NCI-H526 treated with DMSO at 0.1 percent for 48 hours (cell line): ENCODE measurements at regions not wholly inside any gene's neighbourhood (a gene's known extent, or its start where the extent isn't known, plus 50 kb on each side); places are given as distances from the start of the nearest gene placed in this dataset.
"Not testable (repeated sequence)": the region's sequence is repeated elsewhere in the genome, so short reads cannot be mapped to it uniquely, and the experiment has no call there.

Experiments used
- DNase-seq: peaks from one replicate; lab custom pipeline; 2025; lab: John Stamatoyannopoulos, UW

- no peak for DNase-seq
These were observed 670.0 kb upstream of the AMOT start for GRCh38 chrX:113510586-113510985.

GRCh38 chrX:113492895-113493294 lies 652.3 kb upstream of the AMOT start:
- DNase-seq: no peak

GRCh38 chrX:113473418-113473817 lies 632.8 kb upstream of the AMOT start:
- DNase-seq: no peak

GRCh38 chrX:113473015-113473414 lies 632.4 kb upstream of the AMOT start:
- not testable (repeated sequence) for DNase-seq

- no peak for DNase-seq
These were observed 629.5 kb upstream of the AMOT start for GRCh38 chrX:113470166-113470565.

GRCh38 chrX:113457719-113458118 lies 617.1 kb upstream of the AMOT start:
- no peak for DNase-seq

GRCh38 chrX:113455582-113455981 lies 615.0 kb upstream of the AMOT start:
- DNase-seq: no peak

- no peak for DNase-seq
These were observed 588.4 kb upstream of the AMOT start for GRCh38 chrX:113429011-113429410.

- DNase-seq: no peak
These were observed 581.7 kb upstream of the AMOT start for GRCh38 chrX:113422323-113422722.

GRCh38 chrX:113421432-113421831 lies 580.8 kb upstream of the AMOT start:
- DNase-seq: no peak

GRCh38 chrX:113412106-113412505 lies 571.5 kb upstream of the AMOT start:
- DNase-seq: no peak

GRCh38 chrX:113408843-113409242 lies 568.2 kb upstream of the AMOT start:
- DNase-seq: no peak

GRCh38 chrX:113400193-113400704 lies 559.6 kb upstream of the AMOT start:
- DNase-seq: no peak

- DNase-seq: no peak
These were observed 559.0 kb upstream of the AMOT start for GRCh38 chrX:113399506-113400192.

- DNase-seq: no peak
These were observed 551.7 kb upstream of the AMOT start for GRCh38 chrX:113392355-113392754.

GRCh38 chrX:113391875-113392274 lies 551.2 kb upstream of the AMOT start:
- no peak for DNase-seq

- DNase-seq: no peak
These were observed 549.9 kb upstream of the AMOT start for GRCh38 chrX:113390531-113390930.

GRCh38 chrX:113389846-113390245 lies 549.2 kb upstream of the AMOT start:
- no peak for DNase-seq

GRCh38 chrX:113384628-113385027 lies 544.0 kb upstream of the AMOT start:
- no peak for DNase-seq

GRCh38 chrX:113373421-113373820 lies 532.8 kb upstream of the AMOT start:
- DNase-seq: not testable (repeated sequence)

GRCh38 chrX:113370006-113370405 lies 529.4 kb upstream of the AMOT start:
- no peak for DNase-seq

- no peak for DNase-seq
These were observed 528.4 kb upstream of the AMOT start for GRCh38 chrX:113369056-113369455.

GRCh38 chrX:113353134-113353533 lies 512.5 kb upstream of the AMOT start:
- no peak for DNase-seq

GRCh38 chrX:113330416-113330815 lies 489.8 kb upstream of the AMOT start:
- DNase-seq: no peak
